Endodermal cell (in vitro differentiated cells): ENCODE measurements at regions not wholly inside any gene's neighbourhood (a gene's known extent, or its start where the extent isn't known, plus 50 kb on each side); places are given as distances from the start of the nearest gene placed in this dataset.

Experiments
- DNase-seq: peaks from one replicate; pipeline ENCODE4 v3.0.0-alpha.2; 2017
- H3K27ac ChIP-seq: 2 replicates; pipeline ENCODE4 v1.5.1; 2013; ENCODE audit warnings: mild to moderate bottlenecking, low read depth, low read length, moderate library complexity
- H3K27me3 ChIP-seq: 2 replicates; pipeline ENCODE4 v1.6.1; 2013; ENCODE audit warnings: mild to moderate bottlenecking, low read length, moderate library complexity; ENCODE audit not compliant: insufficient read depth, control insufficient read depth, poor library complexity, severe bottlenecking
- H3K36me3 ChIP-seq: 2 replicates; pipeline ENCODE4 v1.7.0; 2013; ENCODE audit warnings: mild to moderate bottlenecking, low read length, moderate library complexity; ENCODE audit not compliant: control insufficient read depth, insufficient read depth
- H3K4me1 ChIP-seq: one replicate; pipeline ENCODE4 v1.7.0; 2013; ENCODE audit warnings: low read length; ENCODE audit not compliant: control insufficient read depth, insufficient read depth
- H3K4me3 ChIP-seq: 2 replicates; pipeline ENCODE4 v1.5.1; 2013; ENCODE audit warnings: mild to moderate bottlenecking, low read length, moderate library complexity
- H3K9ac ChIP-seq: 2 replicates; pipeline ENCODE4 v1.6.1; 2013; ENCODE audit warnings: mild to moderate bottlenecking, low read length, moderate library complexity; ENCODE audit not compliant: poor library complexity, severe bottlenecking; ENCODE audit errors: extremely low read depth
- H3K9me3 ChIP-seq: 2 replicates; pipeline ENCODE4 v1.6.1; 2013; ENCODE audit warnings: mild to moderate bottlenecking, low read length, moderate library complexity; ENCODE audit not compliant: control insufficient read depth
- H3K27ac Mint-ChIP-seq: 2 replicates; pipeline ENCODE4 v1.8.0; 2020; ENCODE audit warnings: mixed read lengths
- H3K27me3 Mint-ChIP-seq: 2 replicates; pipeline ENCODE4 v1.8.0; 2021; ENCODE audit warnings: mild to moderate bottlenecking, mixed read lengths; ENCODE audit not compliant: insufficient read depth
- H3K36me3 Mint-ChIP-seq: 2 replicates; pipeline ENCODE4 v1.8.0; 2020; ENCODE audit warnings: low read depth, mixed read lengths
- H3K4me1 Mint-ChIP-seq: 2 replicates; pipeline ENCODE4 v1.8.0; 2020; ENCODE audit warnings: mixed read lengths
- H3K4me3 Mint-ChIP-seq: 2 replicates; pipeline ENCODE4 v1.8.0; 2020; ENCODE audit warnings: mild to moderate bottlenecking, moderate library complexity, mixed read lengths
- H3K9me3 Mint-ChIP-seq: 2 replicates; pipeline ENCODE4 v1.8.0; 2020; ENCODE audit warnings: mild to moderate bottlenecking, mixed read lengths
- CTCF ChIP-seq: fragments of 200-600 bp; sonication (generic); conservative IDR thresholded peaks from 2 replicates; pipeline ENCODE4 v1.5.0; 2021; ENCODE audit warnings: antibody characterized with exemption, mild to moderate bottlenecking
- WGBS, 2 experiments: methylation state at CpG; one replicate each; pipeline versions ENCODE4 v1.1.5 to v1.1.7; 2013; ENCODE audit warnings: missing lambda C conversion rate in 2 of 2, mixed read lengths in 1 of 2; ENCODE audit not compliant: insufficient coverage in 1 of 2, insufficient read length in 1 of 2; 5-methylcytosine and 5-hydroxymethylcytosine counted together

- H3K4me3 Mint-ChIP-seq = peak overlapping the region; percentile 5
- H3K4me1 Mint-ChIP-seq = peaks cover 41% of the 10 kb centered on the region
- TF ChIP-seq CTCF = no peak
- Histone ChIP-seq H3K27ac (no peak overlapping the region), H3K9me3 (no peaks in the 10 kb centered on the region), H3K36me3 (no peaks in the 10 kb centered on the region), H3K9ac (no peak overlapping the region), H3K4me3 (no peak overlapping the region), H3K4me1 (peaks cover 22% of the 10 kb centered on the region), H3K27me3 (peaks cover 30% of the 10 kb centered on the region)
- no peak for DNase-seq
- H3K27ac Mint-ChIP-seq = no peak overlapping the region
- 67% methylated on average over 2 of the region's 2 CpGs for WGBS, 2 experiments
- H3K36me3 Mint-ChIP-seq = no peaks in the 10 kb centered on the region
- H3K9me3 Mint-ChIP-seq = no peaks in the 10 kb centered on the region
- H3K27me3 Mint-ChIP-seq = peaks cover 33% of the 10 kb centered on the region
These were observed 215.4 kb upstream of the NR4A3 start for GRCh38 chr9:99606296-99606695.

DNA sequence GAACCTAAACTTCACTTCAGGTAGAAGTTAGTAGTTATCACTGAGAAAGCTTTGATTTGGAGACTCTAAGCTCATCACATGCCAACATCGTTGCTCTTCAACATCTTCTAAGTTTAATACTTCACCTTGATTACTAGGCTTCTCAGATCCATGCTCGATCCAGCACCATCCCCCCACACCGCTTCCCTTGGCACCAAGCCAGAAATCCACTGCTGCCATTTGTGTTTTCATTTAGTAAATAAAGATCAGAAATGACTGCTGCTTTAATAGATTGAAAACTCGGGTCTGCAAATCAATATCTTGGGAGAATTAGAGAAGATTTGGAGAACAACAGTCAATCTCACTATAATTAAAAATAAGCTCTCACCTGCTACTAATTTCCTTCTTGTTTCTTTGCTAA, 214.7 kb upstream of the NR4A3 start:
- Mint-ChIP-seq H3K4me3 (no peak overlapping the region), H3K9me3 (no peaks in the 10 kb centered on the region), H3K27me3 (peaks cover 33% of the 10 kb centered on the region), H3K27ac (no peak overlapping the region), H3K36me3 (no peaks in the 10 kb centered on the region), H3K4me1 (peaks cover 41% of the 10 kb centered on the region)
- Histone ChIP-seq H3K36me3 (no peaks in the 10 kb centered on the region), H3K4me1 (peaks cover 22% of the 10 kb centered on the region), H3K27me3 (peaks cover 30% of the 10 kb centered on the region), H3K9ac (no peak overlapping the region), H3K9me3 (no peaks in the 10 kb centered on the region), H3K27ac (no peak overlapping the region), H3K4me3 (no peak overlapping the region)
- DNase-seq = no peak
- no peak for TF ChIP-seq CTCF
- WGBS, 2 experiments = 60 to 80% methylated on average over 1 to 4 of the region's 4 CpGs

DNA sequence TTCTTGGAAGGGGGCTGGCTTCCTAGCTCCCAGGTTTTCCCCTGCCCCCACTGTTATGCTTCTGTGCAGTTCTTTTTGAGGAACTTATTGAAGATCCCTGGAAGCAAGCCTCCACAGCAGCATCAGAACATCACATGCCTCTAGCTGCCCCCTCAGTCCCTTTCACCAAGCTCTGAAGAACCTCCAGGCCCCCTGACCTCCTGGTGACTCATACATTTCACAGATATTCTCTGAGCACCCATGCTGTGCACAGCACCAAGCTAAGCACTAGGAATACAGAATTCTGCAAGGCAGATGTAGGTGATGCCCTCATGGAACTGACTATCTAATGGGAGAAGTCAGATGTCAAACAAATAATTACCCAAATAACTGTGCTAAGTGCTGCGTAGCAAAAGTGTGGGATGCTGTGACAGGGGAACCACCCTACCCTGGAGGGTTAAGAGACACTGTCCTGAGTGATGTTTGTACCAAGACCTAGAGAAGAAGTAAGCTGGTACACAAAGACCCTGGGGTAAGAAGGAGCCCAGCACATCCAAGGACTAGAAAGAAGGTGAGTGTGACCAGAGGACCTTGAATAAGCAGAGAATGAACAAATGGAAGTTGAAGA, 213.7 kb upstream of the NR4A3 start:
- no peak for TF ChIP-seq CTCF
- Histone ChIP-seq H3K9ac (no peak overlapping the region), H3K4me3 (no peak overlapping the region), H3K9me3 (no peaks in the 10 kb centered on the region), H3K36me3 (no peaks in the 10 kb centered on the region), H3K27ac (no peak overlapping the region), H3K27me3 (peaks cover 20% of the 10 kb centered on the region), H3K4me1 (peaks cover 22% of the 10 kb centered on the region)
- H3K27ac Mint-ChIP-seq = no peak overlapping the region
- peaks cover 41% of the 10 kb centered on the region for H3K4me1 Mint-ChIP-seq
- DNase-seq = peak; percentile 62
- H3K4me3 Mint-ChIP-seq = no peak overlapping the region
- H3K9me3 Mint-ChIP-seq = no peaks in the 10 kb centered on the region
- no peaks in the 10 kb centered on the region for H3K36me3 Mint-ChIP-seq
- H3K27me3 Mint-ChIP-seq = peaks cover 27% of the 10 kb centered on the region
- WGBS, 2 experiments = 97 to 100% methylated on average over 1 of the region's 1 CpG
